HG03432 (cell line): ENCODE measurements at regions not wholly inside any gene's neighbourhood (a gene's known extent, or its start where the extent isn't known, plus 50 kb on each side); places are given as distances from the start of the nearest gene placed in this dataset.

Experiments
- ATAC-seq: cut with Tn5 transposase; IDR thresholded peaks from one replicate; pipeline ENCODE4 v1.9.1; 2021; ENCODE audit warnings: mild to moderate bottlenecking, moderate library complexity; ENCODE audit not compliant: unreplicated experiment

GRCh38 chrX:130974323-130974722 lies 71.3 kb upstream of the ENOX2 start:
- ATAC-seq: no peak

DNA sequence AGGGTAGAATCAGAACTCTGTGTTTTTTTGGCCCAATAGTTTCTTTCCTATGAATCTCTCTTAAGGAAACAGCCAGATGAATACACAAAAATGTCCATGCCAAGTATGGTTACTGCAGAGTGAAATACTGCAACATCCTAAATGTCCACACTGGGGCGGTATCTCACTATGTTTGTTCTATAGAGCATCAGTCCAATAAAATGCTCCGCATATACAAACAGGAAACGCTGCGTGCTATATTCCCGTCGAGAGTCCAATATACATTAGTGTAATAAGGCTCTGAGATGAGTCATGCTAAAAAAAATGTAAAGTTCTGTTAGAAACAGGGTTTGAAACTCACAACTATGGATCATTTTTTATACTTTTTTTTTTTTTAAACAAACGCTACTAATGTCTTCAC lies 72.9 kb upstream of the ENOX2 start:
- ATAC-seq: peak; percentile 69

GRCh38 chrX:130981836-130982235 lies 76.3 kb upstream of the ARHGAP36 start:
- ATAC-seq: no peak

DNA sequence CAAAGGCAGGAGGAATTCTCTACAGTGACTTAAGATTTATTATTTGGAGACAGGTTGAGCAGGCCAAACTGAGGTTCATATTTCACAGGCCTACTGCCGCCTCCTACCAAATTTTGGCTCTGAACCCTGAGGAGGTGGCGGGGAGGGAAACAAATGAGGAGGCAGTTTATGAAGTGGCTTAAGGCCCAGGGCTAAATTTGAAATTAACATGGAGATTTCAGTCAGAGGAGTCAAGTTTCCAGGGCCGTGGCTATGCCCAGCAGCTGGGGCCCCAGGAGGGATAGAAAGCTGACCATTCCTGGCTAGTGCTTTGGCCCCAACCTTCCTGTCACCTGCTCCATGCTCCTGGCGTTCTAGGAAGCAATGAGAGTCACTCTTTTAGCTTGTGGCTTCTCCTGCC lies 73.4 kb upstream of the ARHGAP36 start:
- ATAC-seq: no peak

GRCh38 chrX:130987241-130987640 lies 70.9 kb upstream of the ARHGAP36 start:
- no peak for ATAC-seq

DNA sequence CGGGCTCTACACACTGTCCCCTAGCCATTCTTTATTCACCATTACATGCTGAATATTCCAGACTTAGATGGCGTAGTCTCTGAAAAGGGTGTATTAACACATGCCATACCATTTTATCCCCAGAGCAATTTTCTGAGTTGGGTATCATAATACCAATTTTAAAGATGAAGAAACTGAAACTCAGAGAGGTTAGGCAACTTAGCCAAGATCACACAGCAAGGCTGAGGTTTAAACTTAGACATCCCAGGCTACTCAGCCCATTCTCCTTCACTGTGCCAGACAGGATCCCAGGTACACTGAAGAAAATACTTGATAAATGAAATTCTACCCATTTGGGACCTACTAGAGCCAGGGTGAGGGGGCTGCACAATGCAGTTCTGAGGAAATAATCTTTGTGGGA lies 67.4 kb upstream of the ARHGAP36 start:
- ATAC-seq: no peak

GRCh38 chrX:130994671-130995070 lies 63.5 kb upstream of the ARHGAP36 start:
- no peak for ATAC-seq

DNA sequence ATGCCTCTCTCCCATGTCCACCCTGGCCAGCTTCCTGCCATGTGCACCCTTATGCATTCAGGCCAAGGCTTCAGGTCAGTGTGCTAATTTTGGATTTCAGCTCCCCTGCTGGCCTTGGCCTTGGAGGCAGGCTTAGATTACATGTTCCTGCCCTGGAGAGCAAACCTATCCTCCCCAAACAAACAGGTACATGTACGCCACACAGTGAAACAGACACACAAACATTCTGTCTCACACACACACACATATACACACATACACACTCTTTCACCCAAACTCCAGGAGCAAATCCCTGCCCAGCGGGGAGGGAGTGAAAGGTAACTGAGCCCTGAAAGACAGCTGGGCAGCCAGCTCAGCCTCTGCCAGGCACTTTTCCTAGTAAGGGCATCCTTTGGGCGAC lies 62.7 kb upstream of the ARHGAP36 start:
- ATAC-seq: no peak

- no peak for ATAC-seq
These were observed 60.8 kb upstream of the ARHGAP36 start for GRCh38 chrX:130997314-130997713.

DNA sequence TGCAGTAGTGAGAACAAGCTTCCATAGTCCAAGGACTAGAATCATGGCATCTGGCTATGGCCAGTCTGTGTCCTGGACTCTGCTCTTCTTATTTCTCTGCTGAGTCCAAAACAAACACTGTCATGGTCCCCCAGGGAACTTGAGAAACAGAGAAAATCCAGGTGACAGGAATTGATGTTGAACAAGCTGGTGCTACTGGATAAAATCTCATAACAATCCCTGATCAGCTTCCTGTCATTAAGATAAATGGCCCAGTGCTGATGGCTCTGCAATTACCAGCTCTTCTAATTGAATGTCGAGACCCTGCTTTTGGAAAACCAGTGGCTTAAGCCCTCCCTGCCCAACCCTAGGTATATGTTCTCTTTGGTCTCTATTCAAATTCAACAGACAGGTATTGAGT lies 58.8 kb upstream of the ARHGAP36 start:
- no peak for ATAC-seq
